ENCODE measurements at regions not wholly inside any gene's neighbourhood (a gene's known extent, or its start where the extent isn't known, plus 50 kb on each side); places are given as distances from the start of the nearest gene placed in this dataset.

- TF ChIP-seq POLR2AphosphoS5 (IDR thresholded peaks at IDR 0.05; ENCODE audit: low read depth, low read length) (no peak), POLR2A (IDR thresholded peaks at IDR 0.05; ENCODE audit: low read depth, low read length) (no peak), TAF1 (IDR thresholded peaks at IDR 0.05; ENCODE audit: borderline replicate concordance, low read depth, low read length) (no peak)
These were observed 1289.3 kb downstream of the HACE1 start for GRCh38 chr6:103570431-103570830.

All from GM12892 (cell line).